ENCODE measurements at regions not wholly inside any gene's neighbourhood (a gene's known extent, or its start where the extent isn't known, plus 50 kb on each side); places are given as distances from the start of the nearest gene placed in this dataset.
"Not testable (repeated sequence)": the region's sequence is repeated elsewhere in the genome, so short reads cannot be mapped to it uniquely, and the experiment has no call there.

DNA sequence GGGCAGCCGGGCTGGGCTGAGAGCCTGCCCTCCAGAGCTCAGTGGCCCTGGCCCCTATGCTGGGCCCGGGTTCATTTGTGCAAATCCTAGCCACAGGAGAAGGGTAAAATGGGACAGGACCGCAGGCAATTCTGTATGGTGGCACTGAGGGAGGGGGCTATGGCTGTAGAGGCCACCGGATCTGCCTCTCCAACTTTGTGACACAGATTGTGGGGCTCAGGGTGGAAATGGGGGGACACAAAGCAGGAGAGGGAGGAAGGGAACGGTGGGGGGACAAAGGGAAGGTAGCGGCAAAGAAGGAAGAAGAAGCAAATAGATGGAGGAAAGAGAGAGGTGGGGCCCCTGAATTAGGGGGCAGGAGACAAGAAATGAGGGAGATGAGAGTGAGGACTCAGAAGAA lies 201.1 kb downstream of the SMAD2 start:
- no peak for DNase-seq (ENCODE audit: low read depth in 2 of 3, low spot score in 2 of 3)

DNA sequence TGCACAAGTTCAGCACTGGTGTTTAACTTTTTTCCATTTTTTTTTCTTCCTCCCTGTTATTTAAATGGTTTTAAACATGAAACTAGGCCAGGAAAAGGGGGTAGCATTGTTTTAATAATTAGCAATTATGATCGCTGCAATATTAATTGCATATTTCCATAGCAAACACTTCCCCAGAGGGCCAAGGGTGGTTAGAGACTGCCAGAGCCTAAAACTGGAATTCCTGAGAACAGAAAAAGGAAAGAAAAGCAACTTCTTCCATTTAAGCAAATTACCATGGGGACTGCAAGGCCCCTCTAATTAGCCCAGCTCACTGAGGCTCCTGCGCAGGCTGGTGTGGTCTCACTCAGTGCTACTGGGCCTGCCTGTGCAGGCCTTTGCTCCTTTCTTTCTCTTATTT lies 201.5 kb downstream of the SMAD2 start:
- no peak for DNase-seq (ENCODE audit: low read depth in 2 of 3, low spot score in 2 of 3)

- no peak for DNase-seq (ENCODE audit: low read depth in 2 of 3, low spot score in 2 of 3)
Observed at GRCh38 chr18:47727409-47727808, 203.1 kb downstream of the SMAD2 start.

- DNase-seq (ENCODE audit: low read depth in 2 of 3, low spot score in 2 of 3), result no peak
Observed at GRCh38 chr18:47726550-47726949, 203.9 kb downstream of the SMAD2 start.

DNA sequence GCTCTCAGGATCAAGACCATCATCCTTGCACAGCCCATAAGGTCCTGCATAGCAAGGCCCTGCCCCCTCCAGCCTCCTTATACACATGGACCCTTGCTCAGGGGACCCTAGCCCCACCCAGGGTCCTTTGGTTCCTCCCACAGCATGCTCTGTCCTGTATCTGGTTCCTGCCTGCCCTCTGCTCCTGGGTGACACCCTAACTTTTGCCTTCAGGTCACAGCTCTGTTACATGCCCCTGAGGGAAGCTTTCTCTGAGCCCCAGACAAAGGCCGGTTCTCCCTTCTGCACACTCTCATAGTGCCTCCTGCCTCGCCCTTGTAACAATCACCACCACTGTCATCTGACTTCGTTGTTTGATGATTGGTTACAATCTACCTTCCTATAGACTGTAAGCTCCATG lies 204.8 kb downstream of the SMAD2 start:
- DNase-seq (ENCODE audit: low read depth in 2 of 3, low spot score in 2 of 3), result no peak

DNA sequence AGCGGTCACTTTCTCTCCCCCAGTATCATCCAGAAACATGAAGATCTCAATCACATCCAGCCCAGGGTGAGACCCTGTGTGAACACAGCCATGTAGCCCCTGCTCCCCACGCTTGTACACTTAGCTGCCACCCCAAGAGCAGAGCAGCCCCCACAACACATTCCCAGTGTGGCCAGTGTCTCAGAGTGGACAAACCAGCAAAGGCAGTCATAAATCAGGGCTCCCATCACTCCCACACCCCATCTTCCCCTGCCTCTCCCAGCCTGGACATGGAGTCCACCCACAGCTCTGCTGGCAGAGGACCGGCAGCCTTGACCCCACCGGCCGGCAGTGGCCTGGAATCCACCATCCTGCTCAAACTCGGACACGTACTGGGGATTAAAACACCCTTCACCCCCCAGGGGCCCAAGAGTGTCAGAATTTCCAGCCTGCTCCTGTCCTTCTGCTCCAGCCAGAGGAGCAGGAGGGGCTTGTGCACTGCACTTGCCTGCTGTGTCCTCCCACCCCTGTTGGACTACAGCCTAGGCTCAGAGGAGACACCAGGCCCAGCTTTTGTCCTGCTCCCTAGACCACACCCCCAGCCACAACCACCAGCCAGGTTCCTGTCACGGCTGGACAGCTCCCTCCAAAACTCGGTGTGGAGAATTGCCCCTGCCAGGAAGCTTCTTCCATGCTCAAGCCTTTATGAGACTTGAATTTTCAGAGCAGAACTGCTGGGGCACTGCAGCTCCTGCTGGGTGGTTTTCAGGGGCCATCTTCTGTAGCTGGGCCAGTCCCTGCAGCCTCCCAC lies 206.1 kb downstream of the SMAD2 start:
- no peak for DNase-seq (ENCODE audit: low read depth in 2 of 3, low spot score in 2 of 3)

GRCh38 chr18:47721876-47722275 lies 208.6 kb downstream of the SMAD2 start:
- no peak for DNase-seq (ENCODE audit: low read depth in 2 of 3, low spot score in 2 of 3)

DNA sequence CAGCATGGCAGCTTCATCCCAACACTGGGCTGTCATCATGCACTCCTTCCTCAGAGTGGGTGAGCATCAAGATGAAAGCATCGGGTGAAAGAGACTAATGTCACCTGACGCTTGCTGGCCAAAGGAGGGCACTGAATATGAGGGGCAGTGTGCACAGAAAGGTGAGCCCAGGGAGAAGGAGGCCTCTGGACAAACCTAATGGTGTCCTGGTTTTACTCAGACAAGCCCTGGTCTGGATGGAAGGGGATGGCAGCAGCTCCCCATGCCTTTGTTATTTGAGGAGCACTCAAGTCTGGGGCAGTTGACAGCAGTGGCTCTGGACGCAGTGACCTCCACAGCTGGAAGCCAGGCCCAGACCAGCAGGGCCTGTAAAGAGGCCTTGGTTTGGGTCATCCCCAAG lies 209.7 kb downstream of the SMAD2 start:
- DNase-seq (ENCODE audit: low read depth in 2 of 3, low spot score in 2 of 3), result no peak

DNA sequence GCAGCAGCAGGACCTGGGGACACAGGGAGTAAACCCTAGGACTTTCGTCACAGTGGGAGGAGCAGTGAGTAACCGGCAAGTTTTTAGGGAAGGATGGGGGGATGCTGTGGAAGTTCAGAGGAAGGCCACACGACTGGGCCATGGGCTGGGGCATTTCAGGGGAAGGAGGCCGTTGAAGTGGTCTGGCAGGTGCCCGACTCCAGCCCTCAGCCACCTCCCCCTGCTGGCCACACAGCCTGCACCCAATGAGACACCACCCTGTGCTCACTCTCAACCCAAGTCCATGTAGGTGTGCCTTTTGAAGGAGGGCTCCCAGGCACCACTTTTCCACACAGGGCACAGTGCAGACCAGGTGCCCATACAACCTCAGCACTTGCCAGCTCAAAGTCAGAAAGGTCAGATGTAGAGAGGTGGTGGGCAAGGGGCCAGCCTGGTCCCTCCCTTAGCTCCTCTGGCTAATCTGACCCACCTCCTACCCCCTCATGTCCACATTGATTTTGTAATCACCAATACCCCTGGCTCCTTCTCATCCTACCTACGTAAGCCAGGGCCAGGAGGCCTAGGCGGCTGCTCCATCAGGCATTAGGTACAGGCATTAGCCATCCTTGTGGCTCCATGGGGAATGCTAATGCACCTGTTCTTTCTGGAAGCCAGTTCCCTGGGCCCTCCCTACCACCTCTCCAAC lies 211.2 kb downstream of the SMAD2 start:
- no peak for DNase-seq (ENCODE audit: low read depth in 2 of 3, low spot score in 2 of 3)

- DNase-seq (ENCODE audit: low read depth in 2 of 3, low spot score in 2 of 3), result no peak
Observed at GRCh38 chr18:47718646-47719045, 211.8 kb downstream of the SMAD2 start.

DNA sequence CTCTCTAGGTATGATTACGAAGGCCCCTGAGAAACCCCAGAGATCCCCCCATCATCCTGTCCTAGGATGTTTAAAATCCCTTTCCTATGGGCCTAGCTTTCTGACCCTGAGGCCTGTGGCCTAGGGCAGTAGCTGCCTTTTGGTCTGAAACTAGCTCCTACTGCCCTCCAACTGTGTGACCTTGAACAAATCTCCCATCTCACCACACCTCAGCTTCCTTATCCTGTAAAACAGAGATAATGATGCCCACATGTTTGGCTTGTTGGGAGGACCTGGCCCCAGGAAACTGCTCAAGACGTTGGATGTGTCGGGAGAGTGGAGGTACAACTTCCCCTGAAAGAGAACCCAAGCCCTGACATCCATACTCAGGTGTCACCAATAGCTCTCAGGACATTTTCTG lies 213.2 kb downstream of the SMAD2 start:
- DNase-seq (ENCODE audit: low read depth in 2 of 3, low spot score in 2 of 3), result no peak

- no peak for DNase-seq (ENCODE audit: low read depth in 2 of 3, low spot score in 2 of 3)
Observed at GRCh38 chr18:47716632-47717185, 213.8 kb downstream of the SMAD2 start.

GRCh38 chr18:47710451-47710850 lies 220.0 kb downstream of the SMAD2 start:
- DNase-seq (ENCODE audit: low read depth in 2 of 3, low spot score in 2 of 3), result no peak

DNA sequence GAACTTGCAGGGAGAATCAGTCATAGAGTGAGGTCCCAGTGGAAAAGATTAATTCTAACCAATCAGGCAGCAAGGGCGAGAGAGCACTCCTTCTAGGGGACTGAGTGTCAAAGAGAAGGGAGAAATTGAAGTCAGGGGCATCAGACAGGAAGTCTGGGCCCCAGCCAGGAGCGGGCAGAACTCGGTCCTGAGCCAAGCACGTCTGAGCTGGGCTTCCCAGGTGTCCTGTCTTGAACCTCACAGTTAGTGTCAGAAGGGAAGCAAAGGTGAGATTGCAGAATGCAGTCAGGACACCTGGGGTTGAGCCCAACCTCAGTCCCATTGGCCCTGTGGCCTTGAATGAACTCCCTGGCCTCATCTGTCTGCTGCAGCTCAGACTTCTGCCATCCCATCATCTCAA lies 220.9 kb downstream of the SMAD2 start:
- no peak for DNase-seq (ENCODE audit: low read depth in 2 of 3, low spot score in 2 of 3)

GRCh38 chr18:47708206-47708605 lies 222.3 kb downstream of the SMAD2 start:
- no peak for DNase-seq (ENCODE audit: low read depth in 2 of 3, low spot score in 2 of 3)

DNA sequence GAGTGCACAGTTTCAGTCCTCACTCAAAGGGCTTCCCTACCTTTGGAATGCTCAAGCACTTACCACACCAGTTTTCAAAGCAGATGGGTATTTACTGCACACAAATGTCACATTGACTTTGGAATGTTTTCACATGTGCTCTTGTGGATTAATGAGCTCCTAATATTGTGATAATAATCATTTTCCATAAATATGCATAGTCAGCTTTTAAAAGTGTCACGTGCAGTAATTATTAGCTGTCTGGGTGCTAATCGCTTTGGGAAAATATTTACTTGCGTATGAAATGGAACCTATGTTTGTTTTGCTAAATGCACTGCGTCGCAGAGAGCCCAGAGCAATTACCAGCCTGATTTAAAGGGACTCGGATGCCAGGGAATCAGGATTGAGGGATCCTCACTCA lies 229.3 kb downstream of the SMAD2 start:
- DNase-seq (ENCODE audit: low read depth in 2 of 3, low spot score in 2 of 3), result no peak

DNA sequence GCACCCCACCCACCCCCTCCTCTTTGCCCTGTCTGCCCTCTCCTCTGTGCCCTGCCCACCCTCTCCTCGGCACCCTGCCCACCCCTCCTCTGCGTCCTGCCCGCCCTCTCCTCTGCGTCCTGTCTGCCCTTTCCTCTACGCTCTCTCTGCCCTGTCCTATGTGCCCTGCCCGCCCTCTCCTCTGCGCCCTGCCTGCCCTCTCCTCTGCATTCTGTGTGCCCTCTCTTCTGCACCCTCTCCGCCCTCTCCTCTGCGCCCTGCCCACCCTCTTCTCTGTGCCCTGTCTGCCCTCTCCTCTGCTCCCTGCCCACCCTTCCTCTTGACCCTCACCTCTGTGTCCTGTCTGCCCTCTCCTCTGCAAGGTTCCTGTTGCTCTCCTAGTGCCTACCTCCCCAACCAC lies 233.6 kb downstream of the SMAD2 start:
- no peak for DNase-seq (ENCODE audit: low read depth in 2 of 3, low spot score in 2 of 3)

DNA sequence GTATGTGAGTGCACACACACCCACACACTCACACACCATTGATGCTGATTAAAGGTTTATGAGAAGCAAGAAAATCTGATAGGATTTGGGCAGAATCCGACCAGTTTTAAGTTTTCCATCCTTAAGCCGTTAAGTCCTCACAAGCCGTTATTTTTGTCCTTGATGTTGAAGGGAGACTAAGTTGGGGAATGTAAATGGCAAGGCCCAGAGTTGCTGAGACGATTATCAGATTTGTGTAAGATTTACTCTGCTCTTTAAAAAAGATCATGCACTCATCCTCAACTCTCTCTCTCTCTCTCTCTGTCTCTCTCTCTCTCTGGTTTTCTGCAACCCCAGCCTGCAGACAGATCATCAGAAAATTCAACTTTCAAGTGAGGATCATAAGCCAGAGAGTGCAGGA lies 238.8 kb downstream of the SMAD2 start:
- no peak for DNase-seq (ENCODE audit: low read depth in 2 of 3, low spot score in 2 of 3)

- DNase-seq (ENCODE audit: low read depth in 2 of 3, low spot score in 2 of 3), result not testable (repeated sequence)
Observed at GRCh38 chr18:47690778-47691177, 239.7 kb downstream of the SMAD2 start.

- DNase-seq (ENCODE audit: low read depth in 2 of 3, low spot score in 2 of 3), result no peak
Observed at GRCh38 chr18:47689371-47689770, 241.1 kb downstream of the SMAD2 start.

DNA sequence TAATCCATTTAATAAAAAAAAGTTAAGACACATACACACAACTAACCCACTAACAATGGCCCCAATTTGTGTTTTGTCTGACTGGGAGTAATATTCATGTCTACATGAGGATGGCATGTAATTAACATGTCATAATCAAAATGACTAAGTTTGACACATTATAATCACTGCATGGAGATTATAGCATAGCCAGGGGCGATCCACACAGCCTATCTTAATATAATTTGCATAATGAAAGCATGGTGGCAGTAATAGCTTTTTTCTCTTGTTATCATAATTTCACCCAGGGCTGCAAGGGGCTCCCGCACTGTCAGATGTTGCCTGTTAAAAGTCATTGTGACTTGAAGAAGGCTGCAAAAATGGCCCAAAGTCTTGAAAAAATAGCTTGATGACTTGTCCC lies 243.7 kb downstream of the SMAD2 start:
- no peak for DNase-seq (ENCODE audit: low read depth in 2 of 3, low spot score in 2 of 3)

DNA sequence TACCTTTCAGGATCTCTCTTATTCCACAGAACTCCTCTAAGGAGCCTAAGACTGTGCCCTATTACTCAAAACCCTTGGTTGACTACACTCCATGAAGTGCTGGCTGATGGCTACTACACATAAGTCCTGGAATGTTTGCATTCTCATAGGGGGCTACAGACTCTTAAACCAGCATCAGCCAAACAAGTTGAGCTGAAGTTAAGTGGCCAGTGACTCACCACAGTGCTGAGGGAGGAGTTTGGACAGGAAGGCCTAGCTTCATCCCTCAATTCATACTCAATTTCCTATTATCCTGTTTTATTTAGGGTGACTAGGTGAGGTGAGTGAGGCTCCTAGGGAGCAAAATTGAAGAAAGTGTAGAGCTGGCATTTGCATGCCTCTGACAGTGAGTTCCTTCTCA lies 246.7 kb downstream of the SMAD2 start:
- DNase-seq (ENCODE audit: low read depth in 2 of 3, low spot score in 2 of 3), result no peak

DNA sequence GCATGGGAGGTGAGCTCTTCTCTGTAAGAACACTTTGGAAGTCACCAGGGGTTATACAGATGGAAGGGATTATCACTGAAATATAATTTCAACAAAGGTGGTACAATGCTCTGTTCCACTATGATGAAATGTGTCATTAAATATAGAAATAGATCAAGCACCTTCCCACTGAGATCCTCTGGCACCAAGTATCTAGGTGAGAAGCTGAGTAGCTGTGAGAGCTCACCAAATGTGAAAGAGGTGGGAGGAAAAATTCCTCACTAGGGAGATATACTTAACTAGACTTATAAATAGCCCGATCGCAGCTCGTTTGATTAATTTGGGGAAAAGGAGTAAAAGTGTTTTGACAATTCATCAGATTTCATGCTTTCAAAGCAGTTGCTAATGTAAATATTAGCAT lies 247.6 kb downstream of the SMAD2 start:
- DNase-seq (ENCODE audit: low read depth in 2 of 3, low spot score in 2 of 3), result no peak
